ENCODE measurements at regions not wholly inside any gene's neighbourhood (a gene's known extent, or its start where the extent isn't known, plus 50 kb on each side); places are given as distances from the start of the nearest gene placed in this dataset.

DNA sequence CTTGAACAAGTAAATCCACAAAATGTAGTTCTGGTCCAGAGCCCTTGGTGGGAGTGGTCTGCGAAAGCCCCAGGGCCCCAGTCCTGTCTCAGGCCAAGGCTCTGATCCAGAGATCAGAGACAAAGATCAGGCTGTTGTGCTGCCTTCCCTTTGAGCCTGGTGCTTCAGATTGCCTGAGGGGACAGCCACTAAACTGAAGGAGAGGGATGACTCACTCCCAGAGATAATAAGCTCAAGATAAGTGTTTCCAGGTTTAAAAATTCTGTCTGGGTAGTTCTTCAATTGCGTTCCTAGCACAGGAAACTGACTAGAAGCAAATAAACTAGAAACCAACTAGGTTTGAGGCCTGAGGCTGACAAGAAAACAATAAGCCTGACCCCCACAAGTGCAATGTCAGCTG, 190.2 kb downstream of the RAMP3 start:
- Mint-ChIP-seq H3K4me1 (no peaks in the 10 kb centered on the region), H3K27me3 (peaks cover 13% of the 10 kb centered on the region), H3K4me3 (no peak overlapping the region), H3K27ac (no peak overlapping the region), H3K9me3 (no peaks in the 10 kb centered on the region), H3K36me3 (no peaks in the 10 kb centered on the region)
- CTCF ChIA-PET: no interaction called here
- DNase-seq: no peak

DNA sequence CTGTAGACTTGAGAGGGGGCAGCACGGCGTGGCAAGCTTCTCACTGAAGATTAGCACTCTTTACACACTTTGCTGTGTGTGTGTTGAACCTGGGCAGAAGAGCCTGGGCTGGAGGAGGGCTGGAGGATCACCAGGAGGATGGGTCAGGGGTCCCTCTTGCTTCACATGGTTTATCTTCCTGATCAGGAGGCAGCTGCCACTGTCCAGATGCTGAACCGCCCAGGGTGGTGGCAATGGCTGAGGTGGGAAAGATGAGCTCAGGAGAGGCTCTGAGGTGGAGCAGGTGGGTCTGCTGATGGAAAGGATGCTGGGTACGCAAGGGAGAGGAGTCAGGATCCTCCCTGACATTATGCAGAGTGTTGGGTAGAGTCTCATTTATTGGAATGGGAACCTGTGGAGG, 191.5 kb downstream of the RAMP3 start:
- DNase-seq: no peak
- Mint-ChIP-seq H3K9me3 (no peaks in the 10 kb centered on the region), H3K4me3 (no peak overlapping the region), H3K4me1 (no peaks in the 10 kb centered on the region), H3K27ac (no peak overlapping the region), H3K27me3 (peaks cover 9% of the 10 kb centered on the region), H3K36me3 (no peaks in the 10 kb centered on the region)
- CTCF ChIA-PET: no interaction called here

- DNase-seq: no peak
- Mint-ChIP-seq H3K9me3 (no peaks in the 10 kb centered on the region), H3K27ac (no peak overlapping the region), H3K27me3 (peaks cover 6% of the 10 kb centered on the region), H3K4me3 (no peak overlapping the region), H3K36me3 (no peaks in the 10 kb centered on the region), H3K4me1 (no peaks in the 10 kb centered on the region)
- CTCF ChIA-PET: no interaction called here
These were observed 193.3 kb downstream of the RAMP3 start for GRCh38 chr7:45350896-45351295.

- no peak for DNase-seq
- Mint-ChIP-seq H3K9me3 (no peaks in the 10 kb centered on the region), H3K27ac (no peak overlapping the region), H3K27me3 (no peaks in the 10 kb centered on the region), H3K4me3 (no peak overlapping the region), H3K36me3 (no peaks in the 10 kb centered on the region), H3K4me1 (no peaks in the 10 kb centered on the region)
- CTCF ChIA-PET: no interaction called here
These were observed 200.7 kb downstream of the RAMP3 start for GRCh38 chr7:45358287-45358686.

DNA sequence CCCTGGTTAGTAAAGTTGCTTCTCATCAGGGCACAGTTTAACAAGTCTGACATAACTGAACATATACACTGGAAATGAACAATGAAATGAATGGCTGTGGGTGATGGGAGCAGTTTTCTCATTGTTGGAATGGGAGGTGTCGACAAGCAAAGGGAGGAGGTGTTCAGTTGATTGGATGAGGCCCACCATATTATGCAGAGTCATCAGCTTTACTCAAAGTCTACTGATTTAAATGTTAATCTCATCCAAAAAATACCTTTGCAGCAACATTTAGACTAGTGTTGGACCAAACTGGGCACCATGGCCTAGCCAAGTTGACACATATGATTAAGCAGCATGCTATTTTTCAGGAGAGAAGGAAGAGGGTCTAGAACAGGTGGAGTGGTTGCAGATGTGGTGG, 201.7 kb downstream of the RAMP3 start:
- DNase-seq: no peak
- H3K9me3 Mint-ChIP-seq: no peaks in the 10 kb centered on the region
- no peak overlapping the region for H3K4me3 Mint-ChIP-seq
- no peak overlapping the region for H3K27ac Mint-ChIP-seq
- H3K27me3 Mint-ChIP-seq: no peaks in the 10 kb centered on the region
- no peaks in the 10 kb centered on the region for H3K4me1 Mint-ChIP-seq
- CTCF ChIA-PET: no interaction called here
- H3K36me3 Mint-ChIP-seq: no peaks in the 10 kb centered on the region

DNA sequence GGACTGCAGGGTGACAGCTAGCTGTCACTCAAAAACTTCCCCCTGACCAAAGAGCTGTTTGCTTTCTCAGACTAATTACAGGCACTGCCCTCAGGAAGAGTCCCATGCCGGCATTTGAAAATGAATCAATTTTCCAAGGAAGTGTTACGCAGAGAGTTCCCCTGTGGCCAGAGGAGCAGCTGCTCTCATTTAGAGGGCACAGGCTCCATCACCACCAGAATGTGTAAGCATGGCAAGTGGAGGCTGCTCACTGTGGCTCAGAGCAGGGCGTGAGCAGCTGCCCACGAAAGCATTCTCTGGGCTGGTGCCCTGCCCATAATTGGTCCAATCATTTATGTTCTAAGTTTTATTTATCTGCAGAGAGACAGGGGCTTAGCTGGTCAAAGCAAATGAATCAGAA, 202.2 kb downstream of the RAMP3 start:
- Mint-ChIP-seq H3K4me3 (no peak overlapping the region), H3K9me3 (no peaks in the 10 kb centered on the region), H3K36me3 (no peaks in the 10 kb centered on the region), H3K4me1 (no peaks in the 10 kb centered on the region), H3K27me3 (no peaks in the 10 kb centered on the region), H3K27ac (no peak overlapping the region)
- DNase-seq: no peak
- CTCF ChIA-PET: no interaction called here

GRCh38 chr7:45363669-45364068, 206.1 kb downstream of the RAMP3 start:
- Mint-ChIP-seq H3K27ac (no peak overlapping the region), H3K4me3 (no peak overlapping the region), H3K36me3 (no peaks in the 10 kb centered on the region), H3K27me3 (no peaks in the 10 kb centered on the region), H3K4me1 (no peaks in the 10 kb centered on the region), H3K9me3 (no peaks in the 10 kb centered on the region)
- CTCF ChIA-PET: no interaction called here
- DNase-seq: no peak

DNA sequence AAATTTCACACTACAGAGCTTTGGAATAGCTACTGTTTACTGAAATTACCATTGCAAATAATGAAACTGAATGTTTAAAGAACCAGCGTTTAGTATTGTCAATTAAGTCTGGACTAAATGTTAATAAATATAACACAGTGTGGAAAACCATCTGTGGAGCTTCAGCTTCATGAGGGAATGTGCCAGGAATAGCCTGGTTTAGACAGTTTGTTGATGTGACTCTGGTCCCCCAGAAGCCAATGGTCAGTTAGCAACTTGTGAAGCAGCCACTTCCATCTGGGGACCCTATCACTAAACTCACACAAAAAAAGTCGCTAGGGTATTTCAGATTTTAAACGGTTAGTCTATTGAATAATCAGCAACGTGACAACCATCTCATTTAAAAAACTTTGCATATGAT, 207.8 kb downstream of the RAMP3 start:
- Mint-ChIP-seq H3K4me1 (no peaks in the 10 kb centered on the region), H3K4me3 (no peak overlapping the region), H3K9me3 (no peaks in the 10 kb centered on the region), H3K27ac (no peak overlapping the region), H3K27me3 (peaks cover 4% of the 10 kb centered on the region), H3K36me3 (no peaks in the 10 kb centered on the region)
- DNase-seq: no peak
- CTCF ChIA-PET: no interaction called here

- Mint-ChIP-seq H3K4me1 (no peaks in the 10 kb centered on the region), H3K27ac (no peak overlapping the region), H3K36me3 (no peaks in the 10 kb centered on the region), H3K4me3 (no peak overlapping the region), H3K27me3 (peaks cover 4% of the 10 kb centered on the region), H3K9me3 (no peaks in the 10 kb centered on the region)
- CTCF ChIA-PET: no interaction called here
- DNase-seq: no peak
These were observed 207.7 kb upstream of the ADCY1 start for GRCh38 chr7:45366475-45366874.

DNA sequence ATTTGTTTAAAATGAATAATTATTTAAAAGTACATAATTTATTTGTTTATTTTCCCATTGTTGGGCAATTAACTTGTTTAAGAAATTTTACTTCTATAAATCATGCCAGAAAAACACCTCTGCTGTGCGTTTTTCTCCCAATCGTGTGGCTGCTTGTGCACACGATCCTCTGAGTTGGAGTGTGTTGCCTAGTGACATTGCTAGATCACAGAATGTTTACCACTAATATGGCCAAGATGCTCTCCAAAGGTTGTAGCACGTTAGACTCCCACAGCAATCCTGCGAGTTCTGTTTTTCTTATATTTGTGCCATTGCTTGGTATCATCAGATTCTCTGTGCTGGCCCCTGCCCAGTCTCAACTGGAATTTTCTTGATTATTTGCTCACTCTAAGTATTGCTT, 207.1 kb upstream of the ADCY1 start:
- Mint-ChIP-seq H3K36me3 (no peaks in the 10 kb centered on the region), H3K9me3 (no peaks in the 10 kb centered on the region), H3K4me1 (no peaks in the 10 kb centered on the region), H3K27me3 (peaks cover 4% of the 10 kb centered on the region), H3K4me3 (no peak overlapping the region), H3K27ac (no peak overlapping the region)
- DNase-seq: no peak
- CTCF ChIA-PET: no interaction called here

- H3K36me3 Mint-ChIP-seq: no peaks in the 10 kb centered on the region
- H3K27me3 Mint-ChIP-seq: peaks cover 4% of the 10 kb centered on the region
- H3K27ac Mint-ChIP-seq: no peak overlapping the region
- H3K9me3 Mint-ChIP-seq: no peaks in the 10 kb centered on the region
- DNase-seq: no peak
- no peak overlapping the region for H3K4me3 Mint-ChIP-seq
- H3K4me1 Mint-ChIP-seq: no peaks in the 10 kb centered on the region
- CTCF ChIA-PET: no interaction called here
These were observed 205.9 kb upstream of the ADCY1 start for GRCh38 chr7:45368129-45368807.

GRCh38 chr7:45384499-45384898, 189.7 kb upstream of the ADCY1 start:
- no peaks in the 10 kb centered on the region for H3K4me1 Mint-ChIP-seq
- no peaks in the 10 kb centered on the region for H3K27me3 Mint-ChIP-seq
- DNase-seq: no peak
- H3K4me3 Mint-ChIP-seq: no peak overlapping the region
- H3K27ac Mint-ChIP-seq: no peak overlapping the region
- H3K9me3 Mint-ChIP-seq: no peaks in the 10 kb centered on the region
- no peaks in the 10 kb centered on the region for H3K36me3 Mint-ChIP-seq
- CTCF ChIA-PET: no interaction called here

- no peaks in the 10 kb centered on the region for H3K9me3 Mint-ChIP-seq
- no peak overlapping the region for H3K4me3 Mint-ChIP-seq
- CTCF ChIA-PET: no interaction called here
- no peak for DNase-seq
- H3K36me3 Mint-ChIP-seq: no peaks in the 10 kb centered on the region
- no peaks in the 10 kb centered on the region for H3K4me1 Mint-ChIP-seq
- H3K27me3 Mint-ChIP-seq: no peaks in the 10 kb centered on the region
- H3K27ac Mint-ChIP-seq: no peak overlapping the region
These were observed 186.3 kb upstream of the ADCY1 start for GRCh38 chr7:45387837-45388236.

DNA sequence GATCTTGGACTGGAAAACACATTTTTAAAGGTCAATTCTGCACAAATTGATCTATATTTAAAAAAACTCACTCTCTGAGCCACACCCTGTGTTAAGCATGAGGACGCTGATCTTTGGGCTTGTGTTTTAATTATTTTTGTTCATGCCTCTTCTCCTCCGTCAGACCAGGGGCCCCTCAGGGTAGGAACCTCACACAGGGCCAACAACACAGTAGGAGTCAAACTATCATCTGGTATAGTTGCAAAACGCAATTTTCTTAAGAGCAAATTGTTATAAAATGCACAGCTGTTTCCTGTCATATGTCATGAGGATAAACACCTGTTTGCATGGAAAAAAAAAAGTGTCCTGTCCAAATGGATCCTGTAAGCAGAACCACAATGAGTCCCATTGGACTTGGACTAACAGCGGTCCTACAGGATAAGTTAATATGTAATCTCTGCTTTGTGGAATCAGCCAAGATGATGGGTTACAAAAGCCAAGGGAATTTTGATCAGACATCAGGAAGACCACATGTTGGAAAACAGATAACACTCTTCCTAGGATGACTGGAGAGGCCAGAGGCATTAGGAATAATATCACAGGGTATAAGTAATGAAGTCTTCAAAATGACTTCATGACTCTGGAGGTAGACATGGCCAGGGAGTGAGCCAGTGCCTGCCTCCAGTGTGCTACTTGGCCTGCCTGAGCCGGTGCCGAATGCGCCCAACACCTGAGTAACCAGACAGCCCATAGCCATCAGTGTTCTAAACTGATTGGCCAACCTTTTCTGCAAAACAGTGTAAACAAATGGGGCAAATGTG, 184.9 kb upstream of the ADCY1 start:
- CTCF ChIA-PET: no interaction called here
- Mint-ChIP-seq H3K27me3 (no peaks in the 10 kb centered on the region), H3K9me3 (peaks cover under 1% of the 10 kb centered on the region), H3K4me3 (no peak overlapping the region), H3K36me3 (no peaks in the 10 kb centered on the region), H3K4me1 (no peaks in the 10 kb centered on the region), H3K27ac (no peak overlapping the region)
- DNase-seq: no peak

DNA sequence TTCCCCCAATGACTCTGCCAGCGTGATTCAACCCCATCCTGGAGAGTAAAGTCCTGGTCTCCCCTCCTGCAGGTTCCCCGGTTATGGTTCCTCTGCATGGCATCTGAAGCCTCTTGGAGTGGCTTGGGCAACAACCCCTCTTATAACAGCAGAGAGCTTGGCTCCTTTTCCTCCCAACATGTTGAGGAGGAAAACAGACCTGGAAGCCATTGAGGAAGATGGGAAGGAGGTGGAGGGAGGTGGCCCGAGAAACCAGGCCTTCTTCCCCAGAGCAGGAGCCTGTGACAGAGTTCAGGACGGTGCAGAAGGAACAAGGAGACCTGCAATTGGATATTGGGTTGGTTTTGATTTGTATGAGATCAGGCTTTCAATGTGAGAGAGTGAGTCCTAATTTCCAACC, 184.0 kb upstream of the ADCY1 start:
- CTCF ChIA-PET: no interaction called here
- peaks cover 6% of the 10 kb centered on the region for H3K9me3 Mint-ChIP-seq
- H3K4me1 Mint-ChIP-seq: no peaks in the 10 kb centered on the region
- no peak for DNase-seq
- no peaks in the 10 kb centered on the region for H3K36me3 Mint-ChIP-seq
- no peaks in the 10 kb centered on the region for H3K27me3 Mint-ChIP-seq
- no peak overlapping the region for H3K4me3 Mint-ChIP-seq
- H3K27ac Mint-ChIP-seq: no peak overlapping the region
